ENCODE measurements at regions not wholly inside any gene's neighbourhood (a gene's known extent, or its start where the extent isn't known, plus 50 kb on each side); places are given as distances from the start of the nearest gene placed in this dataset.

DNA sequence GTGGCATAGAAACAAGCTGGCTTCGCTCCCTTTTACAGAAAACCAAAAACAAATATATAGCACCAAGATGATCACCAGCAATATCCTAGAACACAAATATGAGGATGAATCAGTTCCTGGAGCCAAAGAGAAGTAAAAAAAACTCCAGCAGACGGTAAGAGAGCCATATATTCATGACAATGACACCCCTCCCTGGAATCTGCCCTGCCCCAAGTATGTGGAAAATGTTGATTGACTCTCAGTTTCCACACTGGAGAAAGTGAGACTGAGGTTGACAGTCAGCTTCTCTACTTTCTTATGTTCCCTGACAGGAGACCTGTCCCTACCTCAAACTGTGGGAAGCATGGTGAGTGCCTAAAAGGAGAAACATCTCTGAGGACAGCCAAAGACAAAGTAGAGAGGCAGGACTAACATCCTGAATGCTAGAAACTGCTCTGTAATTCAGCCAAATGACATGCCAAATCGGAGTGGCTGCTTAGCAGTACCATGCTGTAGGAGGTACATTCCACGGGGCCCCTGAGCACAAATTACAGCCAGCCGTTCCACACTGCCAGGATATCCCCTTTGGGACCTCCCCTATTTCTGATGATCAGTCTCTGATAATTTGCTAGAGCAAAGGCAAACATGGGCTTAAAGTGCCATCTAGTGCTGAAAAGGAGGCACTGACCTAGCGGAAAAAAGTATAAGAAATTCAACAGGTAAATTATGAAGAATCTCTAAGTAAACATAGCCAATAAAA lies 424.0 kb upstream of the RGMB start:
- DNase-seq (ENCODE audit: low spot score): no peak
- TF ChIP-seq POLR2A (IDR thresholded peaks at IDR 0.05) (no peak), POLR2AphosphoS5 (IDR thresholded peaks at IDR 0.05) (no peak)
- TF ChIP-seq, protein P1, sequence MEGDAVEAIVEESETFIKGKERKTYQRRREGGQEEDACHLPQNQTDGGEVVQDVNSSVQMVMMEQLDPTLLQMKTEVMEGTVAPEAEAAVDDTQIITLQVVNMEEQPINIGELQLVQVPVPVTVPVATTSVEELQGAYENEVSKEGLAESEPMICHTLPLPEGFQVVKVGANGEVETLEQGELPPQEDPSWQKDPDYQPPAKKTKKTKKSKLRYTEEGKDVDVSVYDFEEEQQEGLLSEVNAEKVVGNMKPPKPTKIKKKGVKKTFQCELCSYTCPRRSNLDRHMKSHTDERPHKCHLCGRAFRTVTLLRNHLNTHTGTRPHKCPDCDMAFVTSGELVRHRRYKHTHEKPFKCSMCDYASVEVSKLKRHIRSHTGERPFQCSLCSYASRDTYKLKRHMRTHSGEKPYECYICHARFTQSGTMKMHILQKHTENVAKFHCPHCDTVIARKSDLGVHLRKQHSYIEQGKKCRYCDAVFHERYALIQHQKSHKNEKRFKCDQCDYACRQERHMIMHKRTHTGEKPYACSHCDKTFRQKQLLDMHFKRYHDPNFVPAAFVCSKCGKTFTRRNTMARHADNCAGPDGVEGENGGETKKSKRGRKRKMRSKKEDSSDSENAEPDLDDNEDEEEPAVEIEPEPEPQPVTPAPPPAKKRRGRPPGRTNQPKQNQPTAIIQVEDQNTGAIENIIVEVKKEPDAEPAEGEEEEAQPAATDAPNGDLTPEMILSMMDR (IDR thresholded peaks at IDR 0.05): no peak
- Histone ChIP-seq H3K27me3 (replicated peaks; ENCODE audit: insufficient read depth) (no peaks in the 10 kb centered on the region), H3K27ac (no peak overlapping the region), H3K36me3 (no peaks in the 10 kb centered on the region), H3K4me1 (replicated peaks) (no peaks in the 10 kb centered on the region), H3K4me3 (no peak overlapping the region), H3K9me3 (no peaks in the 10 kb centered on the region)
- intact Hi-C loops (cut with DNase I): no loop called here
- WGBS: 84% methylated on average over 6 of the region's 6 CpGs

DNA sequence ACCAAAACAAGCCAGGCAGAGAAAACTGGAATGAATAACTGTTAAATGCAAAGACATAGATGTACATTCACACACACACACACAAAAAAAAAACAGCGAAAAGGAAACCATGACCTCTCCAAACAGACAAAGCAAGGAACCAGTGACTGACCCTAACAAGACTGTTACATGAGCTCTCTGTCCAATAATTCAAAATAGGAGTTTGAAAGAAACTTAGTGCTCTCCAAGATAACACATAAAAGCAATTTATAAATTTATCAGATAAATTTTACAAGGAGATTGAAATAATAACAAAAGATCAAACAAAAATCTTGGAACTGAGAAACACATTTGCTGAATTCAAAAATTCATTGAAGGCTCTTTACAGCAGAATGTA lies 423.5 kb upstream of the RGMB start:
- no peaks in the 10 kb centered on the region for H3K36me3 ChIP-seq
- no peak overlapping the region for H3K27ac ChIP-seq
- no peaks in the 10 kb centered on the region for H3K9me3 ChIP-seq
- no peak overlapping the region for H3K4me3 ChIP-seq
- TF ChIP-seq, protein P1 (IDR thresholded peaks at IDR 0.05): no peak
- TF ChIP-seq POLR2A (IDR thresholded peaks at IDR 0.05) (no peak), POLR2AphosphoS5 (IDR thresholded peaks at IDR 0.05) (no peak)
- DNase-seq (ENCODE audit: low spot score): no peak
- no peaks in the 10 kb centered on the region for H3K27me3 ChIP-seq (replicated peaks; ENCODE audit: insufficient read depth)
- no peaks in the 10 kb centered on the region for H3K4me1 ChIP-seq (replicated peaks)
- intact Hi-C loops (cut with DNase I): no loop called here
- 89% methylated on average over 1 of the region's 1 CpG for WGBS

DNA sequence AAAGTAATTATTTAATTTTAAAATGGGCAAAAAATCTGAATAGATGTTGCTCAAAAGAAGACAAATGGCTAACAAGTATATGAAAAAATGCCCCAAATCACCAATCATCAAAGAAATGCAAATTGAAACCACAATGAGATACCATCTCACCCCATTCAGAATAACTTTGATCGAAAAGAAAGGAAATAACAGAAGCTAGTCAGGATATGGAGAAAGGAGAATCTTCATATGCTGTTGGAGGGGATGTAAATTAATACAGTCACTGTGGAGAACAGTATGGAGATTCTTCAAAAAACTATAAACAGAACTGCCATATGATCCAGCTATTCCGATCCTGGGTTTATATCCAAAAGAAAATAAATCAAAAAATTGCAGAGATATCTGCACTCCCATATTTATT lies 418.5 kb upstream of the RGMB start:
- TF ChIP-seq POLR2AphosphoS5 (IDR thresholded peaks at IDR 0.05): no peak
- TF ChIP-seq, protein P1 (IDR thresholded peaks at IDR 0.05): no peak
- no peak for TF ChIP-seq POLR2A (IDR thresholded peaks at IDR 0.05)
- H3K4me3 ChIP-seq: no peak overlapping the region
- H3K36me3 ChIP-seq: no peaks in the 10 kb centered on the region
- H3K4me1 ChIP-seq (replicated peaks): no peaks in the 10 kb centered on the region
- no peak overlapping the region for H3K27ac ChIP-seq
- WGBS: 61% methylated on average over 2 of the region's 2 CpGs
- intact Hi-C loops (cut with DNase I): no loop called here
- no peak for DNase-seq (ENCODE audit: low spot score)
- H3K27me3 ChIP-seq (replicated peaks; ENCODE audit: insufficient read depth): no peaks in the 10 kb centered on the region
- H3K9me3 ChIP-seq: no peaks in the 10 kb centered on the region

DNA sequence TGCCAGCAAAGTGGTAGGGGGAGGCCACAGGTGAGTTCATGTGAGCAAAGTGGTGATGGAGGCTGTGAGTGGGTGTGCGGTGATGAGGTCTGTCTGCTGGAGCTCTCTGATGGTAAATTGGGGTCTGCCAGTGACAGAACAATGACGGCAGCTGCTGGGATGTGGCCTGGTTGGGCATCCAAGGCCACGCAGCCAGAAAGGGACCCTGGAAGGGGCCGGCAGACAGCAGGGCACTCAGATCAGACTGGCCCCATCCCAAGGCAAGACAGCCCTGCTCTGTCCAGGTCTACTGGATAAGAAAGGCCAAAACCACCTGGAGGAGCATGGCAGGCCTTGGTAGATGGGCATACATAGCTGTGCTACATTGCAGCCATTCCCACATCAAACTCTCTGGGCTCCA lies 412.9 kb upstream of the RGMB start:
- Histone ChIP-seq H3K4me3 (no peak overlapping the region), H3K36me3 (no peaks in the 10 kb centered on the region), H3K27ac (no peak overlapping the region), H3K9me3 (no peaks in the 10 kb centered on the region), H3K4me1 (replicated peaks) (no peaks in the 10 kb centered on the region), H3K27me3 (replicated peaks; ENCODE audit: insufficient read depth) (no peaks in the 10 kb centered on the region)
- TF ChIP-seq, protein P1 (IDR thresholded peaks at IDR 0.05): no peak
- TF ChIP-seq POLR2A (IDR thresholded peaks at IDR 0.05) (no peak), POLR2AphosphoS5 (IDR thresholded peaks at IDR 0.05) (no peak)
- intact Hi-C loops (cut with DNase I): no loop called here
- no peak for DNase-seq (ENCODE audit: low spot score)
- WGBS: 100% methylated on average over 1 of the region's 4 CpGs

DNA sequence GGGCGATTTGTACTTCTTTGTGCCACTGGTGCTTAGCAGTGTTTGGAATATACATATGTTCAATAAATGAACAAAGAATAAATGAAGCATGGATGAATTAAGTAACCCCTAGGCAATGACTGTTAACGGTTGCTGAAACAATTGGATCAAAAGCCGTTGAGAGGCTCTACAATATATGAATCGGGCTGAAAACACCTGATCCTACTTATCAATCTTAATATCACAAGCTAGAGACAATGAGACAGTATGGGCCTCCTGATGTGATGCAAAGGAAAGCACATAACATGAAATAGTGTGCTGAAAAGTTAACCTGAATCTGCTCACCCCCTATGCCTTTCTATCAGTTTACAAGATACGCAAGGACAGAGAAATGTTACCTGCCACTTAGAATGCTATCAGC lies 410.3 kb upstream of the RGMB start:
- 89% methylated on average over 5 of the region's 5 CpGs for WGBS
- no peaks in the 10 kb centered on the region for H3K36me3 ChIP-seq
- H3K27ac ChIP-seq: no peak overlapping the region
- intact Hi-C loops (cut with DNase I): no loop called here
- DNase-seq (ENCODE audit: low spot score): no peak
- no peaks in the 10 kb centered on the region for H3K27me3 ChIP-seq (replicated peaks; ENCODE audit: insufficient read depth)
- no peak overlapping the region for H3K4me3 ChIP-seq
- TF ChIP-seq, protein P1 (IDR thresholded peaks at IDR 0.05): no peak
- no peaks in the 10 kb centered on the region for H3K9me3 ChIP-seq
- no peaks in the 10 kb centered on the region for H3K4me1 ChIP-seq (replicated peaks)
